Naive thymus-derived CD4-positive, alpha-beta T cell (primary cell): ENCODE measurements at regions not wholly inside any gene's neighbourhood (a gene's known extent, or its start where the extent isn't known, plus 50 kb on each side); places are given as distances from the start of the nearest gene placed in this dataset.

Experiments
- ATAC-seq: fragments of 150-1000 bp; cut with Tn5 transposase; 2 replicates; pipeline ENCODE4 v1.10.0; 2021; ENCODE audit warnings: mild to moderate bottlenecking, moderate library complexity
- CTCF ChIA-PET: fragments of 350-600 bp; sonication (Branson Sonifier 250); formaldehyde crosslinking; loops from one replicate; lab custom pipeline; 2021; ENCODE audit warnings: antibody characterized with exemption; lab: Charles Lee
- POLR2A ChIA-PET: fragments of 350-600 bp; sonication (Branson Sonifier 250); formaldehyde crosslinking; loops from one replicate; lab custom pipeline; 2021; ENCODE audit warnings: antibody characterized with exemption, inconsistent platforms; lab: Charles Lee
- DNase-seq, 9 donors: peaks; one replicate each; pipeline versions ENCODE4 v3.0.0 to v3.0.0-alpha.2; 2020 to 2022; ENCODE audit warnings: mixed read lengths in 1 of 9
- H3K27ac ChIP-seq: one replicate; pipeline ENCODE4 v1.7.0; 2013; ENCODE audit warnings: mild to moderate bottlenecking, low read depth, low read length, moderate library complexity
- H3K27me3 ChIP-seq, 2 donors: one replicate each; pipeline ENCODE4 v1.7.0; 2013; ENCODE audit warnings: low read length in 2 of 2, mild to moderate bottlenecking in 2 of 2, moderate library complexity in 2 of 2; ENCODE audit not compliant: control insufficient read depth in 2 of 2, insufficient read depth in 2 of 2
- H3K36me3 ChIP-seq, 3 experiments: 1 replicate in 2 of 3; 2 replicates in 1 of 3; pipeline ENCODE4 v1.7.0; 2013; ENCODE audit warnings: low read length in 3 of 3, mild to moderate bottlenecking in 3 of 3, moderate library complexity in 1 of 3; ENCODE audit not compliant: insufficient read depth in 3 of 3, control insufficient read depth in 2 of 3
- H3K4me1 ChIP-seq, 2 donors: one replicate each; pipeline ENCODE4 v1.7.0; 2013; ENCODE audit warnings: low read length in 2 of 2, mild to moderate bottlenecking in 2 of 2, moderate library complexity in 1 of 2; ENCODE audit not compliant: control insufficient read depth in 2 of 2, insufficient read depth in 2 of 2
- H3K4me3 ChIP-seq: 2 replicates; pipeline ENCODE4 v1.7.0; 2013; ENCODE audit warnings: mild to moderate bottlenecking, low read length
- H3K9me3 ChIP-seq, 3 experiments: 1 replicate in 2 of 3; 2 replicates in 1 of 3; pipeline ENCODE4 v1.7.0; 2013; ENCODE audit warnings: low read length in 3 of 3; ENCODE audit not compliant: control insufficient read depth in 2 of 3
- H3K27ac Mint-ChIP-seq, 9 donors: one replicate each; pipeline ENCODE4 v1.8.0; 2020 to 2022; ENCODE audit warnings: mixed read lengths in 9 of 9, mild to moderate bottlenecking in 8 of 9, moderate library complexity in 5 of 9, inconsistent platforms in 2 of 9
- H3K27me3 Mint-ChIP-seq, 5 donors: one replicate each; pipeline ENCODE4 v1.8.0; 2021 to 2022; ENCODE audit warnings: mixed read lengths in 5 of 5, mild to moderate bottlenecking in 1 of 5
- H3K36me3 Mint-ChIP-seq, 5 donors: one replicate each; pipeline ENCODE4 v1.8.0; 2020 to 2022; ENCODE audit warnings: mixed read lengths in 5 of 5, mild to moderate bottlenecking in 3 of 5, inconsistent platforms in 1 of 5
- H3K4me1 Mint-ChIP-seq, 7 donors: one replicate each; pipeline ENCODE4 v1.8.0; 2020 to 2022; ENCODE audit warnings: mixed read lengths in 7 of 7, mild to moderate bottlenecking in 3 of 7, inconsistent platforms in 1 of 7
- H3K4me3 Mint-ChIP-seq, 10 donors: one replicate each; pipeline ENCODE4 v1.8.0; 2020 to 2022; ENCODE audit warnings: mild to moderate bottlenecking in 10 of 10, mixed read lengths in 10 of 10, moderate library complexity in 6 of 10, inconsistent platforms in 2 of 10
- H3K9me3 Mint-ChIP-seq, 11 donors: one replicate each; pipeline ENCODE4 v1.8.0; 2020 to 2022; ENCODE audit warnings: mixed read lengths in 11 of 11, mild to moderate bottlenecking in 4 of 11, inconsistent platforms in 1 of 11, moderate library complexity in 1 of 11
- intact Hi-C, 2 donors: fragments of 100-400 bp; cut with micrococcal nuclease; formaldehyde crosslinking; loops; one replicate each; pipeline ENCODE4 v1.15.1; 2023

GRCh38 chr12:115212356-115212755 is 528.4 kb upstream of the TBX3 start:
- Histone ChIP-seq H3K9me3 (no peaks in the 10 kb centered on the region), H3K27ac (no peak overlapping the region), H3K4me1 (no peaks in the 10 kb centered on the region), H3K36me3 (no peaks in the 10 kb centered on the region), H3K4me3 (no peak overlapping the region), H3K27me3 (no peaks in the 10 kb centered on the region)
- H3K4me3 Mint-ChIP-seq: no peak overlapping the region
- DNase-seq (no peak), ATAC-seq (no peak)
- peaks cover 0 to 21% (median 9%) of the 10 kb centered on the region in 11 donors for H3K9me3 Mint-ChIP-seq
- ChIA-PET CTCF (no interaction called here), POLR2A (no interaction called here)
- peaks cover 0 to 6% (median 3%) of the 10 kb centered on the region in 5 donors for H3K27me3 Mint-ChIP-seq
- peaks cover 0 to 4% (median 0%) of the 10 kb centered on the region in 5 donors for H3K36me3 Mint-ChIP-seq
- intact Hi-C loops: no loop called here
- H3K4me1 Mint-ChIP-seq: no peaks in the 10 kb centered on the region
- H3K27ac Mint-ChIP-seq: no peak overlapping the region

GRCh38 chr12:115210533-115211252 is 526.7 kb upstream of the TBX3 start:
- H3K4me3 Mint-ChIP-seq: no peak overlapping the region
- no peak overlapping the region for H3K4me3 ChIP-seq
- no peak for DNase-seq
- peaks cover 0 to 26% (median 10%) of the 10 kb centered on the region in 11 donors for H3K9me3 Mint-ChIP-seq
- no peaks in the 10 kb centered on the region for H3K4me1 ChIP-seq
- H3K9me3 ChIP-seq: no peaks in the 10 kb centered on the region
- no peak overlapping the region for H3K27ac Mint-ChIP-seq
- ChIA-PET CTCF (no interaction called here), POLR2A (no interaction called here)
- intact Hi-C loops: no loop called here
- H3K27me3 Mint-ChIP-seq: peaks cover 0 to 6% (median 3%) of the 10 kb centered on the region in 5 donors
- H3K27me3 ChIP-seq: no peaks in the 10 kb centered on the region
- ATAC-seq: no peak
- H3K36me3 Mint-ChIP-seq: peaks cover 0 to 4% (median 0%) of the 10 kb centered on the region in 5 donors
- no peak overlapping the region for H3K27ac ChIP-seq
- no peaks in the 10 kb centered on the region for H3K4me1 Mint-ChIP-seq
- H3K36me3 ChIP-seq: no peaks in the 10 kb centered on the region

GRCh38 chr12:115209230-115209629 is 525.3 kb upstream of the TBX3 start:
- H3K27ac Mint-ChIP-seq: no peak overlapping the region
- CTCF ChIA-PET: no interaction called here
- Histone ChIP-seq H3K4me3 (no peak overlapping the region), H3K9me3 (no peaks in the 10 kb centered on the region), H3K36me3 (no peaks in the 10 kb centered on the region), H3K27me3 (no peaks in the 10 kb centered on the region), H3K4me1 (no peaks in the 10 kb centered on the region), H3K27ac (no peak overlapping the region)
- intact Hi-C loops: no loop called here
- no peak overlapping the region for H3K4me3 Mint-ChIP-seq
- peaks cover 0 to 26% (median 10%) of the 10 kb centered on the region in 11 donors for H3K9me3 Mint-ChIP-seq
- POLR2A ChIA-PET: no interaction called here
- no peak for ATAC-seq
- H3K4me1 Mint-ChIP-seq: no peaks in the 10 kb centered on the region
- DNase-seq: no peak
- peaks cover 0 to 4% (median 0%) of the 10 kb centered on the region in 5 donors for H3K36me3 Mint-ChIP-seq
- H3K27me3 Mint-ChIP-seq: peaks cover 0 to 6% (median 3%) of the 10 kb centered on the region in 5 donors

GRCh38 chr12:115208098-115208497 is 524.1 kb upstream of the TBX3 start:
- CTCF ChIA-PET: no interaction called here
- H3K9me3 Mint-ChIP-seq: peaks cover 0 to 26% (median 10%) of the 10 kb centered on the region in 11 donors
- no peak overlapping the region for H3K4me3 ChIP-seq
- POLR2A ChIA-PET: no interaction called here
- peaks cover 0 to 4% (median 0%) of the 10 kb centered on the region in 5 donors for H3K36me3 Mint-ChIP-seq
- H3K9me3 ChIP-seq: no peaks in the 10 kb centered on the region
- intact Hi-C loops: no loop called here
- no peak overlapping the region for H3K4me3 Mint-ChIP-seq
- H3K27ac Mint-ChIP-seq: no peak overlapping the region
- ATAC-seq (no peak), DNase-seq (no peak)
- H3K36me3 ChIP-seq: no peaks in the 10 kb centered on the region
- no peaks in the 10 kb centered on the region for H3K27me3 ChIP-seq
- no peaks in the 10 kb centered on the region for H3K4me1 ChIP-seq
- H3K27me3 Mint-ChIP-seq: peaks cover 0 to 4% (median 0%) of the 10 kb centered on the region in 5 donors
- H3K27ac ChIP-seq: no peak overlapping the region
- H3K4me1 Mint-ChIP-seq: no peaks in the 10 kb centered on the region

GRCh38 chr12:115207216-115207915 is 523.4 kb upstream of the TBX3 start:
- no peaks in the 10 kb centered on the region for H3K36me3 ChIP-seq
- ChIA-PET CTCF (no interaction called here), POLR2A (no interaction called here)
- Mint-ChIP-seq H3K36me3 (peaks cover 0 to 4% (median 0%) of the 10 kb centered on the region in 5 donors), H3K27ac (no peak overlapping the region), H3K27me3 (peaks cover 0 to 4% (median 0%) of the 10 kb centered on the region in 5 donors), H3K4me1 (no peaks in the 10 kb centered on the region), H3K9me3 (peaks cover 0 to 26% (median 10%) of the 10 kb centered on the region in 11 donors), H3K4me3 (no peak overlapping the region)
- no peaks in the 10 kb centered on the region for H3K4me1 ChIP-seq
- ATAC-seq (no peak), DNase-seq (no peak)
- H3K4me3 ChIP-seq: no peak overlapping the region
- intact Hi-C loops: no loop called here
- H3K9me3 ChIP-seq: no peaks in the 10 kb centered on the region
- no peaks in the 10 kb centered on the region for H3K27me3 ChIP-seq
- H3K27ac ChIP-seq: no peak overlapping the region

- DNase-seq: no peak
- H3K4me1 ChIP-seq: no peaks in the 10 kb centered on the region
- H3K27me3 ChIP-seq: no peaks in the 10 kb centered on the region
- ChIA-PET POLR2A (no interaction called here), CTCF (no interaction called here)
- Mint-ChIP-seq H3K9me3 (peaks cover 0 to 21% (median 9%) of the 10 kb centered on the region in 11 donors), H3K27me3 (peaks cover 0 to 4% (median 0%) of the 10 kb centered on the region in 5 donors), H3K4me1 (no peaks in the 10 kb centered on the region), H3K27ac (no peak overlapping the region), H3K4me3 (no peak overlapping the region), H3K36me3 (peaks cover 0 to 4% (median 0%) of the 10 kb centered on the region in 5 donors)
- H3K27ac ChIP-seq: no peak overlapping the region
- no peak overlapping the region for H3K4me3 ChIP-seq
- H3K36me3 ChIP-seq: no peaks in the 10 kb centered on the region
- H3K9me3 ChIP-seq: no peaks in the 10 kb centered on the region
- ATAC-seq: no peak
- intact Hi-C loops: no loop called here
Measured at GRCh38 chr12:115206801-115207200, 522.8 kb upstream of the TBX3 start.
